HepG2 (cell line): ENCODE measurements at regions not wholly inside any gene's neighbourhood (a gene's known extent, or its start where the extent isn't known, plus 50 kb on each side); places are given as distances from the start of the nearest gene placed in this dataset.

Source experiments
- ATAC-seq: fragments of 200-7000 bp; cut with Tn5 transposase; 3 replicates; pipeline ENCODE4 v1.9.1; 2020; ENCODE audit warnings: mild to moderate bottlenecking, moderate library complexity
- BruUV-seq: library from RNA; stranded (reverse); fragments of 400-500 nt; replicated peaks from 2 replicates; lab custom pipeline; 2021; lab: Mats Ljungman, UMichigan
- CTCF ChIA-PET: fragments of 300-600 bp; formaldehyde crosslinking; extraction: SDS; loops from one replicate; lab custom pipeline; 2021; ENCODE audit warnings: low total read pairs, inconsistent platforms, low intra/inter-chr PET ratio; lab: Yijun Ruan, JAX
- POLR2A ChIA-PET: fragments of 350-600 bp; sonication (Branson Sonifier 250); formaldehyde crosslinking; loops from one replicate; lab custom pipeline; 2020; ENCODE audit warnings: antibody characterized with exemption, inconsistent platforms; lab: Yijun Ruan, JAX
- DNase-seq: peaks from one replicate; pipeline ENCODE4 v3.0.0-alpha.2; 2015; ENCODE audit warnings: low spot score
- FAIRE-seq: peaks from 3 replicates; lab custom pipeline; 2011; peaks lifted over from hg19 to GRCh38; lab: Jason Lieb, UNC
- H2AFZ ChIP-seq: one replicate; pipeline ENCODE4 v1.6.1; 2011; ENCODE audit warnings: low read length, inconsistent platforms
- H3K27ac ChIP-seq: fragments of 300-600 bp; 3 replicates; pipeline ENCODE4 v1.8.0; 2011; ENCODE audit warnings: mixed run types, mild to moderate bottlenecking, mixed read lengths, low read length, inconsistent platforms; ENCODE audit not compliant: insufficient read depth; ENCODE audit errors: extremely low read length
- H3K27me3 ChIP-seq, 2 experiments: fragments of 200-600 bp in 1 of 2; 2 replicates in 1 of 2; 3 replicates in 1 of 2; pipeline versions ENCODE4 v1.6.0 to v1.8.0; 2011; ENCODE audit warnings: low read length in 2 of 2, mild to moderate bottlenecking in 2 of 2, moderate library complexity in 2 of 2, inconsistent platforms in 1 of 2; ENCODE audit not compliant: insufficient read depth in 2 of 2, control insufficient read depth in 1 of 2
- H3K36me3 ChIP-seq, 2 experiments: fragments of 200-600 bp in 1 of 2; replicated peaks in 1 of 2; 2 replicates in 1 of 2; 3 replicates in 1 of 2; pipeline versions ENCODE4 v1.5.1 to v1.8.0; 2011; ENCODE audit warnings: low read length in 2 of 2, inconsistent platforms in 1 of 2; ENCODE audit not compliant: insufficient read depth in 2 of 2, control insufficient read depth in 1 of 2
- H3K4me1 ChIP-seq: 2 replicates; pipeline ENCODE4 v1.5.1; 2012; ENCODE audit warnings: low read length, inconsistent platforms; ENCODE audit not compliant: insufficient read depth
- H3K4me2 ChIP-seq: 2 replicates; pipeline ENCODE4 v1.6.0; 2011; ENCODE audit warnings: low read depth, low read length, inconsistent platforms
- H3K4me3 ChIP-seq, 3 experiments: fragments of 200-600 bp in 1 of 3; sonication (generic), shearing (Covaris generic) in 1 of 3; replicated peaks in 1 of 3; 2 replicates each; pipeline ENCODE4 v1.5.1; 2011 to 2016; ENCODE audit warnings: low read length in 3 of 3, inconsistent platforms in 2 of 3, low read depth in 2 of 3, mild to moderate bottlenecking in 2 of 3, control low read depth in 1 of 3, mixed read lengths in 1 of 3; ENCODE audit not compliant: insufficient read depth in 1 of 3
- H3K79me2 ChIP-seq: one replicate; pipeline ENCODE4 v1.6.1; 2011; ENCODE audit warnings: low read length, inconsistent platforms; ENCODE audit not compliant: insufficient read depth
- H3K9ac ChIP-seq: 2 replicates; pipeline ENCODE4 v1.6.0; 2011; ENCODE audit warnings: mild to moderate bottlenecking, low read depth, low read length, inconsistent platforms; ENCODE audit not compliant: insufficient read depth
- H3K9me3 ChIP-seq: 2 replicates; pipeline ENCODE4 v1.5.1; 2012; ENCODE audit warnings: mild to moderate bottlenecking, low read length
- H4K20me1 ChIP-seq: 2 replicates; pipeline ENCODE4 v1.6.0; 2011; ENCODE audit warnings: inconsistent platforms, mild to moderate bottlenecking, low read length, moderate library complexity; ENCODE audit not compliant: insufficient read depth
- EEA1 ChIP-seq: sonication (generic); formaldehyde crosslinking; IDR thresholded peaks from 2 replicates; pipeline ENCODE4 v1.5.1; 2020; ENCODE audit warnings: mild to moderate bottlenecking, missing genetic modification reagents, borderline replicate concordance
- FOXA1 ChIP-seq, 2 experiments: fragments of 450-650 bp in 1 of 2; sonication (generic) in 1 of 2; formaldehyde crosslinking in 1 of 2; IDR thresholded peaks; 2 replicates each; pipeline versions ENCODE4 v1.4.0 to v1.6.1; 2016 to 2020; ENCODE audit warnings: missing genetic modification reagents in 1 of 2
- HNRNPUL1 ChIP-seq: fragments of 200-400 bp; formaldehyde crosslinking; IDR thresholded peaks from 2 replicates; pipeline ENCODE4 v1.6.1; 2017; ENCODE audit warnings: low read depth, mild to moderate bottlenecking, low read length, moderate library complexity
- HOXA7 ChIP-seq: sonication (generic); formaldehyde crosslinking; IDR thresholded peaks from 2 replicates; pipeline ENCODE4 v1.8.1; 2022; ENCODE audit warnings: mild to moderate bottlenecking, missing genetic modification reagents, moderate library complexity
- KDM4B ChIP-seq: sonication (generic); formaldehyde crosslinking; IDR thresholded peaks from 2 replicates; pipeline ENCODE4 v1.4.0; 2020; ENCODE audit warnings: missing genetic modification reagents
- KLF13 ChIP-seq: sonication (generic); formaldehyde crosslinking; IDR thresholded peaks from 2 replicates; pipeline ENCODE4 v1.4.0; 2020; ENCODE audit warnings: mild to moderate bottlenecking, missing genetic modification reagents
- MAF1 ChIP-seq: sonication (generic); formaldehyde crosslinking; IDR thresholded peaks from 2 replicates; pipeline ENCODE4 v1.5.0; 2020; ENCODE audit warnings: missing genetic modification reagents, borderline replicate concordance
- NFIC ChIP-seq: IDR thresholded peaks from 2 replicates; pipeline ENCODE4 v1.6.1; 2012; ENCODE audit warnings: mild to moderate bottlenecking, low read length, inconsistent platforms
- NR2F2 ChIP-seq: IDR thresholded peaks from 2 replicates; pipeline ENCODE4 v1.6.1; 2012; ENCODE audit warnings: low read depth, inconsistent platforms, borderline replicate concordance
- RBFOX2 ChIP-seq: fragments of 200-400 bp; formaldehyde crosslinking; IDR thresholded peaks from 2 replicates; pipeline ENCODE4 v1.6.1; 2017; ENCODE audit warnings: low read depth, mild to moderate bottlenecking, low read length
- ZFP62 ChIP-seq: sonication (generic); formaldehyde crosslinking; IDR thresholded peaks from 2 replicates; pipeline ENCODE4 v1.4.0; 2020; ENCODE audit warnings: missing genetic modification reagents
- ZMYM2 ChIP-seq: sonication (generic); formaldehyde crosslinking; IDR thresholded peaks from 2 replicates; pipeline ENCODE4 v1.8.0; 2022; ENCODE audit warnings: mild to moderate bottlenecking, missing genetic modification reagents
- ZNF10 ChIP-seq: sonication (generic); formaldehyde crosslinking; IDR thresholded peaks from 2 replicates; pipeline ENCODE4 v1.4.0; 2020; ENCODE audit warnings: mild to moderate bottlenecking, low read depth, missing genetic modification reagents, borderline replicate concordance
- ZNF143 ChIP-seq: sonication (generic); formaldehyde crosslinking; IDR thresholded peaks from 2 replicates; pipeline ENCODE4 v1.4.0; 2020; ENCODE audit warnings: missing genetic modification reagents
- ZNF547 ChIP-seq: sonication (generic); formaldehyde crosslinking; IDR thresholded peaks from 2 replicates; pipeline ENCODE4 v1.5.1; 2020; ENCODE audit warnings: mild to moderate bottlenecking, missing genetic modification reagents
- ZNF563 ChIP-seq: sonication (generic); formaldehyde crosslinking; IDR thresholded peaks from 2 replicates; pipeline ENCODE4 v1.8.0; 2022; ENCODE audit warnings: mild to moderate bottlenecking, moderate library complexity, missing genetic modification reagents
- WGBS: methylation state at CpG from one replicate; pipeline ENCODE4 v1.1.6; 2017; ENCODE audit warnings: low lambda C conversion rate; 5-methylcytosine and 5-hydroxymethylcytosine counted together
- in situ Hi-C: cut with HindIII; loops from 2 replicates; pipeline ENCODE4 v1.10.0; 2017; ENCODE audit warnings: low pct_unique_long_range_greater_than_20kb; ENCODE audit not compliant: extremely low pct_ligation_motif_present
- intact Hi-C: fragments of 100-400 bp; cut with micrococcal nuclease; formaldehyde crosslinking; loops from one replicate; pipeline ENCODE4 v1.10.0; 2022; ENCODE audit not compliant: unreplicated experiment
- TF ChIP-seq, protein P1 (sequence below): sonication (generic); formaldehyde crosslinking; IDR thresholded peaks from 2 replicates; pipeline ENCODE4 v1.5.0; 2020; ENCODE audit warnings: mild to moderate bottlenecking, missing genetic modification reagents
- TF ChIP-seq, protein P2 (sequence below): sonication (generic); formaldehyde crosslinking; IDR thresholded peaks from 2 replicates; pipeline ENCODE4 v1.9.0; 2022; ENCODE audit warnings: missing genetic modification reagents, mild to moderate bottlenecking, borderline replicate concordance
- TF ChIP-seq, protein P3 (sequence below): sonication (generic); formaldehyde crosslinking; IDR thresholded peaks from 2 replicates; pipeline ENCODE4 v1.5.1; 2020; ENCODE audit warnings: missing genetic modification reagents, mild to moderate bottlenecking, borderline replicate concordance
- TF ChIP-seq, protein P4 (sequence below): sonication (generic); formaldehyde crosslinking; IDR thresholded peaks from 2 replicates; pipeline ENCODE4 v1.4.0; 2020; ENCODE audit warnings: mild to moderate bottlenecking, missing genetic modification reagents

DNA sequence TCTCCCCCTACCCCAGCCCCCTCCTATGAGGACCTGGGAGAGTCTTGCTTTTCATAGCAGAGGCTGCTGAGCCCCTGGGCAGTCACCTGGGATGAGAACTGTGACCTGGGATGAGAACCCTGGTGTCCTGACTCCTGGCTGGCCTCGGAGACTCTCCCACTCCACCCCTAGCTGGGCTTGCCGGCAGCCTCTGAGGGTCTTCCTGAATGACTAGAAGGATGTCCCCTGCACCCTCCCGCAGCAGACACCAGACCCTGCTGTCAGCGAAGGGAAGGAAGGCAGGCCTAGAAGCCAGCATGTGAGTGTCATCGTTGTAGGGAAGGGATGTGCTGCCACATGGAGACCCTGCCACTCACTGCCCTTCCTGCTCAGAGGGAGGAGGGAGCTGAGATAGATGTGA, 203.4 kb upstream of the ZNF536 start:
- TF ChIP-seq ZNF547 (CRISPR knock-in tag), result no peak
- TF ChIP-seq, protein P1, sequence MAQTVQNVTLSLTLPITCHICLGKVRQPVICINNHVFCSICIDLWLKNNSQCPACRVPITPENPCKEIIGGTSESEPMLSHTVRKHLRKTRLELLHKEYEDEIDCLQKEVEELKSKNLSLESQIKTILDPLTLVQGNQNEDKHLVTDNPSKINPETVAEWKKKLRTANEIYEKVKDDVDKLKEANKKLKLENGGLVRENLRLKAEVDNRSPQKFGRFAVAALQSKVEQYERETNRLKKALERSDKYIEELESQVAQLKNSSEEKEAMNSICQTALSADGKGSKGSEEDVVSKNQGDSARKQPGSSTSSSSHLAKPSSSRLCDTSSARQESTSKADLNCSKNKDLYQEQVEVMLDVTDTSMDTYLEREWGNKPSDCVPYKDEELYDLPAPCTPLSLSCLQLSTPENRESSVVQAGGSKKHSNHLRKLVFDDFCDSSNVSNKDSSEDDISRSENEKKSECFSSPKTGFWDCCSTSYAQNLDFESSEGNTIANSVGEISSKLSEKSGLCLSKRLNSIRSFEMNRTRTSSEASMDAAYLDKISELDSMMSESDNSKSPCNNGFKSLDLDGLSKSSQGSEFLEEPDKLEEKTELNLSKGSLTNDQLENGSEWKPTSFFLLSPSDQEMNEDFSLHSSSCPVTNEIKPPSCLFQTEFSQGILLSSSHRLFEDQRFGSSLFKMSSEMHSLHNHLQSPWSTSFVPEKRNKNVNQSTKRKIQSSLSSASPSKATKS (CRISPR knock-in tag), result no peak
- TF ChIP-seq ZNF563 (CRISPR knock-in tag), result no peak
- no peak for TF ChIP-seq FOXA1 (IDR thresholded peaks at IDR 0.05)
- no peak for TF ChIP-seq FOXA1 (CRISPR knock-in tag; IDR thresholded peaks at IDR 0.05)
- no peak for TF ChIP-seq HOXA7
- TF ChIP-seq, protein P2, sequence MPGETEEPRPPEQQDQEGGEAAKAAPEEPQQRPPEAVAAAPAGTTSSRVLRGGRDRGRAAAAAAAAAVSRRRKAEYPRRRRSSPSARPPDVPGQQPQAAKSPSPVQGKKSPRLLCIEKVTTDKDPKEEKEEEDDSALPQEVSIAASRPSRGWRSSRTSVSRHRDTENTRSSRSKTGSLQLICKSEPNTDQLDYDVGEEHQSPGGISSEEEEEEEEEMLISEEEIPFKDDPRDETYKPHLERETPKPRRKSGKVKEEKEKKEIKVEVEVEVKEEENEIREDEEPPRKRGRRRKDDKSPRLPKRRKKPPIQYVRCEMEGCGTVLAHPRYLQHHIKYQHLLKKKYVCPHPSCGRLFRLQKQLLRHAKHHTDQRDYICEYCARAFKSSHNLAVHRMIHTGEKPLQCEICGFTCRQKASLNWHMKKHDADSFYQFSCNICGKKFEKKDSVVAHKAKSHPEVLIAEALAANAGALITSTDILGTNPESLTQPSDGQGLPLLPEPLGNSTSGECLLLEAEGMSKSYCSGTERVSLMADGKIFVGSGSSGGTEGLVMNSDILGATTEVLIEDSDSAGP (CRISPR knock-in tag), result no peak
- TF ChIP-seq, protein P3, sequence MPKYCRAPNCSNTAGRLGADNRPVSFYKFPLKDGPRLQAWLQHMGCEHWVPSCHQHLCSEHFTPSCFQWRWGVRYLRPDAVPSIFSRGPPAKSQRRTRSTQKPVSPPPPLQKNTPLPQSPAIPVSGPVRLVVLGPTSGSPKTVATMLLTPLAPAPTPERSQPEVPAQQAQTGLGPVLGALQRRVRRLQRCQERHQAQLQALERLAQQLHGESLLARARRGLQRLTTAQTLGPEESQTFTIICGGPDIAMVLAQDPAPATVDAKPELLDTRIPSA, result no peak
- TF ChIP-seq RBFOX2, result no peak
- no peak for TF ChIP-seq ZNF143 (CRISPR knock-in tag)
- TF ChIP-seq ZNF10 (CRISPR knock-in tag), result no peak
- no peak for TF ChIP-seq NFIC
- no peak for TF ChIP-seq HNRNPUL1
- TF ChIP-seq KLF13 (CRISPR knock-in tag), result no peak
- no peak for TF ChIP-seq NR2F2
- no peak for TF ChIP-seq ZFP62
- TF ChIP-seq ZMYM2 (CRISPR knock-in tag), result no peak
- TF ChIP-seq, protein P4, sequence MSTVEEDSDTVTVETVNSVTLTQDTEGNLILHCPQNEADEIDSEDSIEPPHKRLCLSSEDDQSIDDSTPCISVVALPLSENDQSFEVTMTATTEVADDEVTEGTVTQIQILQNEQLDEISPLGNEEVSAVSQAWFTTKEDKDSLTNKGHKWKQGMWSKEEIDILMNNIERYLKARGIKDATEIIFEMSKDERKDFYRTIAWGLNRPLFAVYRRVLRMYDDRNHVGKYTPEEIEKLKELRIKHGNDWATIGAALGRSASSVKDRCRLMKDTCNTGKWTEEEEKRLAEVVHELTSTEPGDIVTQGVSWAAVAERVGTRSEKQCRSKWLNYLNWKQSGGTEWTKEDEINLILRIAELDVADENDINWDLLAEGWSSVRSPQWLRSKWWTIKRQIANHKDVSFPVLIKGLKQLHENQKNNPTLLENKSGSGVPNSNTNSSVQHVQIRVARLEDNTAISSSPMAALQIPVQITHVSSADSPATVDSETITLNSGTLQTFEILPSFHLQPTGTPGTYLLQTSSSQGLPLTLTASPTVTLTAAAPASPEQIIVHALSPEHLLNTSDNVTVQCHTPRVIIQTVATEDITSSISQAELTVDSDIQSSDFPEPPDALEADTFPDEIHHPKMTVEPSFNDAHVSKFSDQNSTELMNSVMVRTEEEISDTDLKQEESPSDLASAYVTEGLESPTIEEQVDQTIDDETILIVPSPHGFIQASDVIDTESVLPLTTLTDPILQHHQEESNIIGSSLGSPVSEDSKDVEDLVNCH (CRISPR knock-in tag), result no peak
- no peak for TF ChIP-seq EEA1 (CRISPR knock-in tag)
- no peak for TF ChIP-seq KDM4B (CRISPR knock-in tag)
- TF ChIP-seq MAF1 (CRISPR knock-in tag), result no peak
- H3K4me3 ChIP-seq, result no peak overlapping the region
- WGBS, result 17% methylated on average over 5 of the region's 5 CpGs
- peaks cover 0 to 6% of the 10 kb centered on the region in 2 experiments; a peak in 1 of 5 replicates for H3K27me3 ChIP-seq
- no peaks in the 10 kb centered on the region for H3K36me3 ChIP-seq
- no TSS peak for BruUV-seq
- H3K4me2 ChIP-seq, result no peak overlapping the region
- H3K79me2 ChIP-seq, result no peaks in the 10 kb centered on the region
- POLR2A ChIA-PET, result no interaction called here
- H4K20me1 ChIP-seq, result no peaks in the 10 kb centered on the region
- FAIRE-seq, result no peak
- no peak overlapping the region for H3K9ac ChIP-seq
- no peaks in the 10 kb centered on the region for H3K4me1 ChIP-seq
- in situ Hi-C loops (no loop called here), intact Hi-C loops (no loop called here)
- no peaks in the 10 kb centered on the region for H3K9me3 ChIP-seq
- CTCF ChIA-PET, result no interaction called here
- no peak for ATAC-seq
- H3K27ac ChIP-seq, result no peak overlapping the region
- no peak overlapping the region for H2AFZ ChIP-seq
- no peak for DNase-seq
